ENCODE measurements at regions not wholly inside any gene's neighbourhood (a gene's known extent, or its start where the extent isn't known, plus 50 kb on each side); places are given as distances from the start of the nearest gene placed in this dataset.

GRCh38 chrX:45749375-45749774 lies 548.7 kb upstream of the DIPK2B start:
- no peak for ATAC-seq
- intact Hi-C loops (cut with DNase I) = no loop called here
- DNase-seq = no peak

DNA sequence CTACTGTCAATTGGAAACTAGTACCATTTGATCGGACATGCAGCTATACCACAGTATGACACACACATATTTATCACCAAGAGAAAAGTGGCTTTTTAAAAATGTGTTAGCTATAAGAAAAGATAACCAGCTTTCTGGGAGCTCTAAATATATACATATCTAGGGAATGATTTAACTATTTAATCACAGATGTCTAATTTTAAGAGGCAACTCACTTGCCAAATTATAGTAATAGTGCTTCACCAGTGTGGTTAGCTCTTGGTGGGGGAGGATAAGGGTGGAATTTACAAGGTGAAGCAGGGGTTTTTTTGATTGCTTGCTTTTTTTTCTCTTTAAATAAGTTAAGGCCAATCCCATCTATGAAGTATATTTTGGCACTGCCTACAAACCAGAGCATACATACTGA lies 547.7 kb upstream of the DIPK2B start:
- DNase-seq = no peak
- no peak for ATAC-seq
- intact Hi-C loops (cut with DNase I) = no loop called here

GRCh38 chrX:45747905-45748304 lies 547.2 kb upstream of the DIPK2B start:
- intact Hi-C loops (cut with DNase I) = no loop called here
- no peak for ATAC-seq

GRCh38 chrX:45745479-45745878 lies 544.8 kb upstream of the DIPK2B start:
- no peak for ATAC-seq
- DNase-seq = no peak

More at GRCh38 chrX:45747905-45748304, 547.2 kb upstream of the DIPK2B start:
- no peak for DNase-seq

DNA sequence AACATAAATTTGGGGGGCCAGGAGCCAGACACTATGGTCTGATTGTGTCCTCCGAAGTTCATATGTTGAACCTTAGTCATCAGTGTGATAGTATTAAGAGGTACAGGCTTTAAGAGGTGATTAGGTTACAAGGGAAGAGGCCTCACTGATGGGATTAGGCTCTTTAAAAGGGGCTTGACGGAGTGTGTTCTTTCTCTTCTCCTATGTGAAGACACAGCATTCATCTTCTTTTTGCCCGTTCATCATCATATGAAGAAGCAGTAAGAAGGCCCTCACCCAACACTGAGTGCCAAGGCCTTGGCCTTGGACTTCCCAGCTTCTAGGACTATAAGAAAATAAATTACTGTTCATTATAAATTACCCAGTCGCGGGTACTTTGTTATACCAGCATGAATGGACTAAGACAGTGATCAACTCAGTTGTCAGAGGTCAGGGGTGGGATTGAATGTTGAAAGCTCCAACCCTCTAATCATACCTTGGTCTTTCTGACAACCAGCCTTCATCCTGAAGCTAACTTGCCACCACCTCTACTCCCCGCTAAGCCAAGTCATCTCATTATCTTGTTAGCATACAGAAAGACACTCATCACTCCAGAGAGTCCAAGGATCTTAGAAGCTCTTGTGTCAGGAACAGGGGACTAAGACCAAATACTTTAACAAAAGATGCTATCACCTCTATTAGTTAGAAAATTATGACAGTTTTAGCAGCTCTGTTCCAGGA lies 543.4 kb upstream of the DIPK2B start:
- DNase-seq = no peak
- intact Hi-C loops (cut with DNase I) = no loop called here
- no peak for ATAC-seq

More at GRCh38 chrX:45745479-45745878, 544.8 kb upstream of the DIPK2B start:
- intact Hi-C loops (cut with DNase I) = no loop called here

- intact Hi-C loops (cut with DNase I) = no loop called here
- no peak for DNase-seq
- no peak for ATAC-seq
Observed at GRCh38 chrX:45743081-45743533, 542.4 kb upstream of the DIPK2B start.

DNA sequence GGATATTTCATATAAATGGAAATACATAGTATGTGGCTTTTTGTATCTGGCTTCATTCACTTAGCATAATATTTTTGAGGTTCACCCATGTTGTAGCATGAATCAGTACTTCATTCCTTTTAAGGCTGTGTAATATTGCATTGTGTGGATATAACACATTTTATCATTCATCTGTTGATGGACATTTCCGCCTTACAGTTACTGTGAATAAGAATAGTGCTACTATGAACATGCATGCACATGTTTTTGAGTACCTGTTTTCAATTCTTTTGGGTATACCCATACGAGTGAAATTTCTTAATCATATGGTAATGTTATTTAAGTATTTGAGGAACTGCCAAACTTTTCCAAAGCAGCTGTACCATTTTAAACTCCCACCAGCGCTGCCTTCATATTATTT lies 539.6 kb upstream of the DIPK2B start:
- DNase-seq (no peak), ATAC-seq (no peak)
- intact Hi-C loops (cut with DNase I) = no loop called here

GRCh38 chrX:45735571-45735970 lies 534.9 kb upstream of the DIPK2B start:
- DNase-seq = no peak
- no peak for ATAC-seq
- intact Hi-C loops (cut with DNase I) = no loop called here

DNA sequence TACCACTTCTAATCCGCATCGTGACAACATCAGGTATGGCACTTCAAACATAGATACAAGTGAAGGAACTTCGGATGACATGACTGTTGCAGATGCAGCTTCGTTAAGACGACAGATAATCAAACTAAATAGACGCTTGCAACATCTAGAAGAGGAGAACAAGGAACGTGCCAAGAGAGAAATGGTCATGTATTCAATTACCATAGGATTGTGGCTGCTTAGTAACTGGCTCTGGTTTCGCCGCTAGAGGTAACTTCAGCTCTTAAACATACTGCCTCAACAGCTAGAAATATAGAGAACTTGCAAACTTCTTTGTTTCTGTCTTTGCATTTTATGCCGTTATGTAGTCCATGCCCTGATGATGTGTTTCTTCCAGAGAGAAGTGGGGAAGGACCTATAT lies 530.8 kb upstream of the DIPK2B start:
- DNase-seq (no peak), ATAC-seq (no peak)
- intact Hi-C loops (cut with DNase I) = no loop called here

- DNase-seq = no peak
- no peak for ATAC-seq
- intact Hi-C loops (cut with DNase I) = no loop called here
Observed at GRCh38 chrX:45727761-45728160, 527.1 kb upstream of the DIPK2B start.

- DNase-seq (no peak), ATAC-seq (no peak)
- intact Hi-C loops (cut with DNase I) = no loop called here
Observed at GRCh38 chrX:45722471-45722870, 521.8 kb upstream of the DIPK2B start.

DNA sequence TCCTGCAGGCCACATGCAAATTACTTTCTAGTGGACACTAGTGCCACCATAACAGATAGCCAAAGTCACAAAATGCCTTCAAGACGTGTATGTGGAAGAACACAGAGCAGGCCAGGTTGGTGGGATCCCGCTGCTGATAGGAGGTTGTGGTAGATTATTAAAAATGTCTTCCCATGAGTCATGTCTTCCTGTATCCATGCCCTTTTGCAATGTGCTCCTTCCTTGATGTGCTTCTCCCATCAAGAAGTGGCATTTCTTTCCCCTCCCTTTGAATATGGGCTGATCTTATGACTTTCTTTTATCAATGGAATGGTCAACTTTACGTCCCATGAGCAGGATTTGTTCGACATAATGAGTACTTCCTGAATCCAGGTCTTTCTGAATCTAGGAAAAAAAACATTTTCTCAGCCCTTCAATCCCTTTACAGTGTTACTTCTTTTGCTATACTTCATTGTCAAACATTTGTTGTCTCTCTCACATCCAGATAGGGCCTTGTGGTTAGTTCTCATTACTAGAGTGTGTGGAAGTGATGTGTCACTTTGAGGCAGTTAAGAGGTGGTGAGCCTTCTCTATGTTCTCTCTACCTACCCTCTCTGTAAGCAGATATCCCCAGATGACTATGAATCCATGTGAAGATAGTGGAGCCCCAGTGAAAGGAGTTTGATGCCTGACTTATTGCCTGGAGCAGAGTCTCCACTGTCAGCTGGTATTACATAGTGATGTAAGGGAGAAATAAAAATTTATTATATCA lies 519.2 kb upstream of the DIPK2B start:
- intact Hi-C loops (cut with DNase I) = no loop called here
- DNase-seq (no peak), ATAC-seq (no peak)

- no peak for DNase-seq
- intact Hi-C loops (cut with DNase I) = no loop called here
- ATAC-seq = no peak
Observed at GRCh38 chrX:45718676-45719075, 518.0 kb upstream of the DIPK2B start.

GRCh38 chrX:45716750-45717149 lies 516.1 kb upstream of the DIPK2B start:
- no peak for DNase-seq
- ATAC-seq = no peak
- intact Hi-C loops (cut with DNase I) = no loop called here

DNA sequence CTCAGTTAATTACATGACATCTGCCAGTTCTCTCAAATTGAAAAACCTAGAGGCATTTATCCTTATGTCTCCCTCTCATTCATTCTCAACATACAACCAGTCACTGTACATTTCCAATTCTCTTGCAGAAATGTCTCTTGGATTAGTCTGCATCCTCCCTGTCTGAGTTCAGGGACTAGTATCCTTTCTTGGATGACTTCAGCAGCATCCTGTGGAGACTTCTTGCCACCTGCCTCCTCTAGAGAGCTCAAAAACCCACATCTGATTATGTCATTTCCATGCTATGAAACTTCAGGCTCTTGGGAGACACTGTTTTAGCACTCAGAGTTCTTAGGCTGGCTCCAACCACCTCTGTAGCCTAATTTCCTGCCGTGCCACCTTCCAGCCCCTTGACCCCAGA lies 515.1 kb upstream of the DIPK2B start:
- intact Hi-C loops (cut with DNase I) = no loop called here
- ATAC-seq (no peak), DNase-seq (no peak)

DNA sequence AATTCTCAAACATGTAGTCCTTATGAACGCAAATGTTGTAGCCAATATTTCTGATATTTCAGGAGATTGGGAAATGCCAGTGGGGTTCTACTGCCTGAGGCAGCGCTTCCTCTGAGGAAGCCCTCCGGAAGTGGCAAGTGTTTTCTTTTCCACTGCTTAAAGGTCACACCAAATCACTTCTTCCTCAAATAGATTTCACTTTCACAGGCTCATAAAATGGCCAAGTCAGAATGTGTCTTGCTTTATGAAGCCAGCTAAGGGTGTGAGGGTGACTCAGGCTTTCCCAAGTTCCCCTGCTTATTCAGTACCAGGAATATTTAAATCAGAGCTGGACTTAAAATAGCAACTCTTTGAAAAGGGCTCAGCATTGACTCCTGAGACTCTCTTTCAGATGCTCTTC lies 514.2 kb upstream of the DIPK2B start:
- DNase-seq (no peak), ATAC-seq (peak; percentile 12 to 44)

GRCh38 chrX:45712067-45712466 lies 511.4 kb upstream of the DIPK2B start:
- intact Hi-C loops (cut with DNase I) = no loop called here
- DNase-seq (no peak), ATAC-seq (no peak)

More for the DNA sequence above, 514.2 kb upstream of the DIPK2B start:
- intact Hi-C loops (cut with DNase I) = no loop called here

- no peak for ATAC-seq
- intact Hi-C loops (cut with DNase I) = no loop called here
- DNase-seq = no peak
Observed at GRCh38 chrX:45711231-45711630, 510.6 kb upstream of the DIPK2B start.

DNA sequence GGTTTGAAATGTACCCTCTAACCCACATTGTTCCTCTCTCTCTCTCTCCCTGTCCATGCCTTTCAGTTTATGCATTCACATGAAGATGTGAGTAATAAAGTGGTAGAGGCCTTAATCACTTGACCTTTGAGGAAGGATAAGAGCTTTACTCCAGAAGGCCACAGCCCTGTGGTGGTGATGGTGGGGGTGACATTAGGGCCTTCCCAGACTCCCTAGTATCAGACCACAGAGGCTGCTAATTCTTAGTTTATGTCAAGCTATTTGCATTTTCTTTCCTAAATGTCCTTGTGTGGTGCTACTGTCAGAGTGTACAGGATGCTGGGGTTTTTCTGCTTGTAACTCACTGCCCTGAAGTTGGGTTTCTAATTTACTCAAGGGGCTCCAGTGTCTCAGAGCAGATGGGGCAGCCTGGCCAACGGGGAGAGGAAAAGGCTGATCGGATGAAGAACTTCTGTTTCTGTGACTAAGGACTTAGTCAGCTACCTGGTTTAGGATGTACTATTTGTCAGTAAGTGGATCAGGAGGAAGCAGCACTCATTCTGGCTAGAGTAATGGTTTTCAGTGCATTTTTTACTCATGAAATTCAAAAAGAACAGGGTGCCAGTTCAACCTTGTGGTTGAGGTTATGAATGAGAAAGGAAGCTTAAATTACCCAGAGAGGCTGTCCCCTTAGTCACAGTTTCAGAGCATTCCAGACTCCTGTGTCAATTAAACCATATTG lies 509.6 kb upstream of the DIPK2B start:
- ATAC-seq = no peak

GRCh38 chrX:45709381-45709780 lies 508.7 kb upstream of the DIPK2B start:
- ATAC-seq = no peak
- no peak for DNase-seq
- intact Hi-C loops (cut with DNase I) = no loop called here

More for the DNA sequence above, 509.6 kb upstream of the DIPK2B start:
- intact Hi-C loops (cut with DNase I) = no loop called here
- no peak for DNase-seq

Data from left cardiac atrium (tissue), 4 donors.